Mesendoderm (in vitro differentiated cells): ENCODE measurements at regions not wholly inside any gene's neighbourhood (a gene's known extent, or its start where the extent isn't known, plus 50 kb on each side); places are given as distances from the start of the nearest gene placed in this dataset.

Experiments
- DNase-seq: peaks from one replicate; pipeline ENCODE4 v3.0.0; 2013
- H2AK5ac ChIP-seq: 2 replicates; pipeline ENCODE4 v1.6.1; 2013; ENCODE audit warnings: low read length, inconsistent platforms
- H2BK120ac ChIP-seq: 2 replicates; pipeline ENCODE4 v1.6.1; 2013; ENCODE audit warnings: low read depth, mild to moderate bottlenecking, low read length, moderate library complexity, mixed read lengths
- H2BK15ac ChIP-seq: replicated peaks from 2 replicates; pipeline ENCODE4 v1.6.1; 2013; ENCODE audit warnings: low read depth, mild to moderate bottlenecking, moderate library complexity
- H2BK5ac ChIP-seq: 2 replicates; pipeline ENCODE4 v1.6.1; 2013; ENCODE audit warnings: low read length, inconsistent platforms
- H3K18ac ChIP-seq: 2 replicates; pipeline ENCODE4 v1.6.1; 2013; ENCODE audit warnings: mild to moderate bottlenecking, low read length, mixed read lengths
- H3K23ac ChIP-seq: one replicate; pipeline ENCODE4 v1.6.1; 2013; ENCODE audit warnings: low read length
- H3K27ac ChIP-seq: 2 replicates; pipeline ENCODE4 v1.5.1; 2013; ENCODE audit warnings: low read depth, mild to moderate bottlenecking, inconsistent platforms, low read length, moderate library complexity
- H3K27me3 ChIP-seq: 2 replicates; pipeline ENCODE4 v1.6.1; 2013; ENCODE audit warnings: low read length, control low read depth, mild to moderate bottlenecking, inconsistent platforms; ENCODE audit not compliant: insufficient read depth, poor library complexity
- H3K36me3 ChIP-seq: 2 replicates; pipeline ENCODE4 v1.6.1; 2013; ENCODE audit warnings: low read length, inconsistent platforms; ENCODE audit not compliant: control insufficient read depth, insufficient read depth
- H3K4ac ChIP-seq: one replicate; pipeline ENCODE4 v1.6.1; 2013; ENCODE audit warnings: low read depth, mild to moderate bottlenecking, low read length, moderate library complexity
- H3K4me1 ChIP-seq: 2 replicates; pipeline ENCODE4 v1.6.1; 2013; ENCODE audit warnings: low read depth, low read length, inconsistent platforms; ENCODE audit not compliant: control insufficient read depth
- H3K4me2 ChIP-seq: 2 replicates; pipeline ENCODE4 v1.6.1; 2013; ENCODE audit warnings: low read length
- H3K4me3 ChIP-seq: 2 replicates; pipeline ENCODE4 v1.5.1; 2013; ENCODE audit warnings: mild to moderate bottlenecking, low read length
- H3K56ac ChIP-seq: one replicate; pipeline ENCODE4 v1.6.1; 2013; ENCODE audit warnings: low read length
- H3K79me1 ChIP-seq: 2 replicates; pipeline ENCODE4 v1.6.1; 2013; ENCODE audit warnings: low read length, inconsistent platforms
- H3K79me2 ChIP-seq: 2 replicates; pipeline ENCODE4 v1.6.1; 2013; ENCODE audit warnings: mild to moderate bottlenecking, low read length; ENCODE audit not compliant: control insufficient read depth, insufficient read depth
- H3K9ac ChIP-seq: 2 replicates; pipeline ENCODE4 v1.6.1; 2013; ENCODE audit warnings: low read length, inconsistent platforms
- H4K5ac ChIP-seq: one replicate; pipeline ENCODE4 v1.6.1; 2013; ENCODE audit warnings: low read length
- H4K8ac ChIP-seq: one replicate; pipeline ENCODE4 v1.6.1; 2013; ENCODE audit warnings: low read depth, mild to moderate bottlenecking, control low read depth, low read length, moderate library complexity
- WGBS: extraction: QIAGEN DNeasy Blood & Tissue Kit; methylation state at CpG from one replicate; pipeline ENCODE4 v1.1.7; 2013; ENCODE audit warnings: low lambda C conversion rate, missing lambda C conversion rate; ENCODE audit not compliant: insufficient coverage; ENCODE audit errors: extremely low coverage; 5-methylcytosine and 5-hydroxymethylcytosine counted together

GRCh38 chr16:73778887-73779286, 517.7 kb upstream of the PSMD7 start:
- no peak overlapping the region for H2AK5ac ChIP-seq
- H3K36me3 ChIP-seq: no peaks in the 10 kb centered on the region
- no peak overlapping the region for H3K4ac ChIP-seq
- H3K4me3 ChIP-seq: no peak overlapping the region
- no peak for DNase-seq
- no peak overlapping the region for H3K27ac ChIP-seq
- H3K4me1 ChIP-seq: no peaks in the 10 kb centered on the region
- no peak overlapping the region for H2BK15ac ChIP-seq
- H3K56ac ChIP-seq: no peak overlapping the region
- no peaks in the 10 kb centered on the region for H3K79me2 ChIP-seq
- H3K79me1 ChIP-seq: no peaks in the 10 kb centered on the region
- H3K9ac ChIP-seq: no peak overlapping the region
- H3K27me3 ChIP-seq: no peaks in the 10 kb centered on the region
- no CpG with 5 or more reads among the region's 5 CpGs for WGBS
- H2BK120ac ChIP-seq: no peak overlapping the region
- H4K8ac ChIP-seq: no peak overlapping the region
- no peak overlapping the region for H3K4me2 ChIP-seq
- no peak overlapping the region for H4K5ac ChIP-seq
- no peak overlapping the region for H3K23ac ChIP-seq
- H2BK5ac ChIP-seq: no peak overlapping the region
- H3K18ac ChIP-seq: no peak overlapping the region

- no CpG with 5 or more reads among the region's 10 CpGs for WGBS
- Histone ChIP-seq H3K4me1 (no peaks in the 10 kb centered on the region), H3K36me3 (no peaks in the 10 kb centered on the region)
Measured at GRCh38 chr16:73775841-73776388, 520.7 kb upstream of the PSMD7 start.

GRCh38 chr16:73771196-73772064, 525.2 kb upstream of the PSMD7 start:
- no peak overlapping the region for H3K27ac ChIP-seq
- H2BK5ac ChIP-seq: no peak overlapping the region
- no peak overlapping the region for H2BK120ac ChIP-seq
- H3K4ac ChIP-seq: no peak overlapping the region
- H3K4me1 ChIP-seq: no peaks in the 10 kb centered on the region
- H4K8ac ChIP-seq: no peak overlapping the region
- WGBS: no CpG with 5 or more reads among the region's 4 CpGs
- no peak overlapping the region for H3K4me3 ChIP-seq
- no peak overlapping the region for H3K4me2 ChIP-seq
- no peak overlapping the region for H3K18ac ChIP-seq
- H3K79me1 ChIP-seq: no peaks in the 10 kb centered on the region
- no peak for DNase-seq
- H3K56ac ChIP-seq: no peak overlapping the region
- H3K23ac ChIP-seq: no peak overlapping the region
- no peak overlapping the region for H2AK5ac ChIP-seq
- no peak overlapping the region for H3K9ac ChIP-seq
- no peak overlapping the region for H2BK15ac ChIP-seq
- no peaks in the 10 kb centered on the region for H3K27me3 ChIP-seq
- no peaks in the 10 kb centered on the region for H3K36me3 ChIP-seq
- H3K79me2 ChIP-seq: no peaks in the 10 kb centered on the region
- no peak overlapping the region for H4K5ac ChIP-seq

More at GRCh38 chr16:73775841-73776388, 520.7 kb upstream of the PSMD7 start:
- Histone ChIP-seq H2AK5ac (no peak overlapping the region), H3K18ac (no peak overlapping the region), H3K79me2 (no peaks in the 10 kb centered on the region), H3K79me1 (no peaks in the 10 kb centered on the region), H4K8ac (no peak overlapping the region), H3K4me3 (no peak overlapping the region), H2BK15ac (no peak overlapping the region), H3K4ac (no peak overlapping the region), H3K23ac (no peak overlapping the region), H3K56ac (no peak overlapping the region), H3K9ac (no peak overlapping the region), H4K5ac (no peak overlapping the region), H3K27me3 (no peaks in the 10 kb centered on the region), H3K4me2 (no peak overlapping the region), H2BK120ac (no peak overlapping the region), H2BK5ac (no peak overlapping the region), H3K27ac (no peak overlapping the region)
- no peak for DNase-seq

- Histone ChIP-seq H3K4ac (no peak overlapping the region), H3K27me3 (no peaks in the 10 kb centered on the region), H3K79me1 (no peaks in the 10 kb centered on the region), H2BK5ac (no peak overlapping the region), H4K8ac (no peak overlapping the region), H3K4me1 (no peaks in the 10 kb centered on the region), H3K18ac (no peak overlapping the region), H3K79me2 (no peaks in the 10 kb centered on the region), H3K4me2 (no peak overlapping the region), H4K5ac (no peak overlapping the region), H2BK120ac (no peak overlapping the region), H2AK5ac (no peak overlapping the region), H3K36me3 (no peaks in the 10 kb centered on the region), H3K56ac (no peak overlapping the region), H3K9ac (no peak overlapping the region), H3K27ac (no peak overlapping the region), H3K23ac (no peak overlapping the region), H3K4me3 (no peak overlapping the region), H2BK15ac (no peak overlapping the region)
- no peak for DNase-seq
- no CpG with 5 or more reads among the region's 3 CpGs for WGBS
Measured at GRCh38 chr16:73768786-73769203, 527.8 kb upstream of the PSMD7 start.

GRCh38 chr16:73764321-73764720, 532.3 kb upstream of the PSMD7 start:
- Histone ChIP-seq H3K36me3 (no peaks in the 10 kb centered on the region), H3K4me3 (no peak overlapping the region), H3K18ac (no peak overlapping the region), H3K56ac (no peak overlapping the region), H2BK15ac (no peak overlapping the region), H3K4me1 (no peaks in the 10 kb centered on the region), H2BK5ac (no peak overlapping the region), H3K23ac (no peak overlapping the region), H3K79me2 (no peaks in the 10 kb centered on the region), H3K27me3 (no peaks in the 10 kb centered on the region), H4K8ac (no peak overlapping the region), H2AK5ac (no peak overlapping the region), H2BK120ac (no peak overlapping the region), H4K5ac (no peak overlapping the region), H3K4ac (no peak overlapping the region), H3K79me1 (no peaks in the 10 kb centered on the region), H3K27ac (no peak overlapping the region), H3K9ac (no peak overlapping the region), H3K4me2 (no peak overlapping the region)
- DNase-seq: no peak
- WGBS: no CpG with 5 or more reads among the region's 4 CpGs
